ENCODE measurements at regions not wholly inside any gene's neighbourhood (a gene's known extent, or its start where the extent isn't known, plus 50 kb on each side); places are given as distances from the start of the nearest gene placed in this dataset.

DNA sequence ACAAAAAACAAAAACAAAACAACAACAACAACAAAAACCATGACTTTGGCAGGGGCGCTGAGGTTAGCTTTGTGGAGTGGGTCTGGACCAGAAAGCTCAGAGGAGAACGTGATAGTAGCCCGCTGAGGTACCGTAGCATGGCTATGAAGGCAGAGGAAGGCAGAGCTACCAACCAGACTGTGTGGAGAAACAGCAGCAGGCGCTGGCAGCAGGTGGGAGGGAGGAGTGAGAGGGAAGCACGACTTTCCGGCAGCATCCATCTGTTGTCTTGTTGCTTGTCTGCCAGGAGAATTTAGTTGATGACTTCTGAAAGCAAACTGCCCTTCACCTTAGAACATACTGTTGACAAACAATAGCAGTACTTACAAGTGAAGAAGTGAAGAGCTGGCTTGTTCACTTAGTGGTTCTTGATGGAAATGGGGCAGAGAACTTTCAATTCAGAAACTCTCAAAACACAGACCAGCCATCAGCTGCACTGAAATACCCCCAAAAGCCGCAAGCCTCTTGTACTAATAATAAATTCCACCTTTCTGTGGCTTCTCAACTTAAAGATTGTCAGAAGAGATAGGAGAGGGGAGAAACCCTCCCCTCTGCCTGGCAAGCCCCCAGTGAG is 447.2 kb downstream of the SLITRK2 start:
- H4K20me1 ChIP-seq (ENCODE audit: control insufficient read depth, insufficient read depth, low read depth, low read length): no peaks in the 10 kb centered on the region
- H3K4me3 ChIP-seq (ENCODE audit: low read length): no peak overlapping the region
- H3F3A ChIP-seq (ENCODE audit: control insufficient read depth, insufficient read depth): no peaks in the 10 kb centered on the region
- H3K79me2 ChIP-seq (ENCODE audit: control insufficient read depth, low read length): no peaks in the 10 kb centered on the region
- H3K9me2 ChIP-seq (replicated peaks; ENCODE audit: control insufficient read depth, low read length): no peaks in the 10 kb centered on the region
- H3K4me2 ChIP-seq (ENCODE audit: low read length): no peak overlapping the region
- TF ChIP-seq, protein P1, sequence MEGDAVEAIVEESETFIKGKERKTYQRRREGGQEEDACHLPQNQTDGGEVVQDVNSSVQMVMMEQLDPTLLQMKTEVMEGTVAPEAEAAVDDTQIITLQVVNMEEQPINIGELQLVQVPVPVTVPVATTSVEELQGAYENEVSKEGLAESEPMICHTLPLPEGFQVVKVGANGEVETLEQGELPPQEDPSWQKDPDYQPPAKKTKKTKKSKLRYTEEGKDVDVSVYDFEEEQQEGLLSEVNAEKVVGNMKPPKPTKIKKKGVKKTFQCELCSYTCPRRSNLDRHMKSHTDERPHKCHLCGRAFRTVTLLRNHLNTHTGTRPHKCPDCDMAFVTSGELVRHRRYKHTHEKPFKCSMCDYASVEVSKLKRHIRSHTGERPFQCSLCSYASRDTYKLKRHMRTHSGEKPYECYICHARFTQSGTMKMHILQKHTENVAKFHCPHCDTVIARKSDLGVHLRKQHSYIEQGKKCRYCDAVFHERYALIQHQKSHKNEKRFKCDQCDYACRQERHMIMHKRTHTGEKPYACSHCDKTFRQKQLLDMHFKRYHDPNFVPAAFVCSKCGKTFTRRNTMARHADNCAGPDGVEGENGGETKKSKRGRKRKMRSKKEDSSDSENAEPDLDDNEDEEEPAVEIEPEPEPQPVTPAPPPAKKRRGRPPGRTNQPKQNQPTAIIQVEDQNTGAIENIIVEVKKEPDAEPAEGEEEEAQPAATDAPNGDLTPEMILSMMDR (IDR thresholded peaks at IDR 0.05; ENCODE audit: low read depth, low read length, poor library complexity, severe bottlenecking): no peak
- no peak for TF ChIP-seq EZH2phosphoT487 (IDR thresholded peaks at IDR 0.05; ENCODE audit: borderline replicate concordance, low read length)
- H3K27me3 ChIP-seq (ENCODE audit: control insufficient read depth, low read length): no peaks in the 10 kb centered on the region
- no peaks in the 10 kb centered on the region for H3K36me3 ChIP-seq (ENCODE audit: control insufficient read depth, low read length)
- H3K27ac ChIP-seq (ENCODE audit: low read depth, low read length): no peak overlapping the region
- H3K4me1 ChIP-seq (ENCODE audit: control insufficient read depth, low read length): no peaks in the 10 kb centered on the region
- no peaks in the 10 kb centered on the region for H3K9me3 ChIP-seq (ENCODE audit: control insufficient read depth, insufficient read depth, low read length)

DNA sequence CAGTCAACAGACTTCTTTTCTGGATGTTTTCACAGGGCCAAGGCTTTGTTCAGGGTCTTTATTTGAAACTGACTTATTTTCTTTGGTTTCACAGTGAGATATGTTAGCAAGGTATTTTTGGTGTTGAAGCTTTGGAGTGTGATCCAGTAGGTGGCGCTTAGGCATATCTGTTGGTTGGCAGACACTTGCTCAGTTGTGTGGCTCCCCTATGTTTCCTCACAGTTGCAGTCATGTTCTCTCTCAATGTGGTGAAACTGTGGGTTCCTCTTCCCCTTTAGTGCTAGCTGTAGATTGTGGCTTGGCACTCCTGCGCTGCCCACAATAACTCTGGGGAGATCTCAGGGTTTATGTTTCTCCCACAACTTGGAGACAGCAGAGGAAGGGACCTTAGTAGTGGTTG is 460.8 kb downstream of the SLITRK2 start:
- H4K20me1 ChIP-seq (ENCODE audit: control insufficient read depth, insufficient read depth, low read depth, low read length): no peaks in the 10 kb centered on the region
- no peaks in the 10 kb centered on the region for H3K27me3 ChIP-seq (ENCODE audit: control insufficient read depth, low read length)
- H3K27ac ChIP-seq (ENCODE audit: low read depth, low read length): no peak overlapping the region
- TF ChIP-seq EZH2phosphoT487 (IDR thresholded peaks at IDR 0.05; ENCODE audit: borderline replicate concordance, low read length): no peak
- TF ChIP-seq, protein P1 (IDR thresholded peaks at IDR 0.05; ENCODE audit: low read depth, low read length, poor library complexity, severe bottlenecking): no peak
- no peaks in the 10 kb centered on the region for H3K4me1 ChIP-seq (ENCODE audit: control insufficient read depth, low read length)
- no peaks in the 10 kb centered on the region for H3K79me2 ChIP-seq (ENCODE audit: control insufficient read depth, low read length)
- H3F3A ChIP-seq (ENCODE audit: control insufficient read depth, insufficient read depth): no peaks in the 10 kb centered on the region
- no peak overlapping the region for H3K4me3 ChIP-seq (ENCODE audit: low read length)
- no peaks in the 10 kb centered on the region for H3K36me3 ChIP-seq (ENCODE audit: control insufficient read depth, low read length)
- H3K4me2 ChIP-seq (ENCODE audit: low read length): no peak overlapping the region
- H3K9me2 ChIP-seq (replicated peaks; ENCODE audit: control insufficient read depth, low read length): no peaks in the 10 kb centered on the region
- no peaks in the 10 kb centered on the region for H3K9me3 ChIP-seq (ENCODE audit: control insufficient read depth, insufficient read depth, low read length)
